ENCODE measurements at regions not wholly inside any gene's neighbourhood (a gene's known extent, or its start where the extent isn't known, plus 50 kb on each side); places are given as distances from the start of the nearest gene placed in this dataset.

DNA sequence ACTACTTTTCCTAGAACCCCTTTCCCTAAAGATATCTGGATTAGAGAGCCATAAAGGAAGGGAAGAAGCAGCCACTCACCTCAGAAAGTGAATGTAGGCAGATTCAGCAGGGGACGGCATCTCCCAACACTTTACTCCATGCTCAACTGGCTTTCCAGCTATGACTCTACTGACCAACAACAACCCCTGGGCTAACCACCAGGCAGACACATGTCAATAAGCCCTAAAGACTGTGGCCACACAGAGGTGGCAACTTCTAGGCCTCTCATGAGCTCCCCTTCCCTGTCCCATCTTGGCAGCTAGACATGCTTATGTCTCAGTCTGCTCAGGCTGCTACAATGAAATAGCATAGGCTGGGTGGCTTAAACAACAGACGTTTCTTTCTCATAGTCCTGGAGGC lies 214.0 kb upstream of the ZP4 start:
- H3K4me3 ChIP-seq (ENCODE audit: low read depth in 1 of 3, low read length in 3 of 3), result no peak overlapping the region
- H3K36me3 ChIP-seq (ENCODE audit: control insufficient read depth in 4 of 4, insufficient read depth in 3 of 4, low read depth in 1 of 4, low read length in 3 of 4), result no peaks in the 10 kb centered on the region
- H3K4me1 ChIP-seq (ENCODE audit: control insufficient read depth in 4 of 4, insufficient read depth in 4 of 4, low read length in 3 of 4), result no peaks in the 10 kb centered on the region
- H3K9ac ChIP-seq (ENCODE audit: low read depth in 1 of 2, low read length in 2 of 2), result no peak overlapping the region
- peaks cover 0 to 1% (median 0%) of the 10 kb centered on the region in 4 donors for H3K9me3 ChIP-seq (ENCODE audit: control insufficient read depth in 4 of 4, low read length in 3 of 4)
- WGBS, result 48% methylated on average over 2 of the region's 2 CpGs
- no peak for DNase-seq (ENCODE audit: low spot score)
- no peaks in the 10 kb centered on the region for H3K27me3 ChIP-seq (ENCODE audit: control insufficient read depth in 4 of 4, insufficient read depth in 4 of 4, low read length in 3 of 4)
- H3K27ac ChIP-seq (ENCODE audit: low read depth in 1 of 2, low read length in 2 of 2), result no peak overlapping the region
- TF ChIP-seq, protein P1, sequence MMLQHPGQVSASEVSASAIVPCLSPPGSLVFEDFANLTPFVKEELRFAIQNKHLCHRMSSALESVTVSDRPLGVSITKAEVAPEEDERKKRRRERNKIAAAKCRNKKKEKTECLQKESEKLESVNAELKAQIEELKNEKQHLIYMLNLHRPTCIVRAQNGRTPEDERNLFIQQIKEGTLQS (IDR thresholded peaks at IDR 0.05), result no peak
- TF ChIP-seq FOXA1 (IDR thresholded peaks at IDR 0.05), result no peak

DNA sequence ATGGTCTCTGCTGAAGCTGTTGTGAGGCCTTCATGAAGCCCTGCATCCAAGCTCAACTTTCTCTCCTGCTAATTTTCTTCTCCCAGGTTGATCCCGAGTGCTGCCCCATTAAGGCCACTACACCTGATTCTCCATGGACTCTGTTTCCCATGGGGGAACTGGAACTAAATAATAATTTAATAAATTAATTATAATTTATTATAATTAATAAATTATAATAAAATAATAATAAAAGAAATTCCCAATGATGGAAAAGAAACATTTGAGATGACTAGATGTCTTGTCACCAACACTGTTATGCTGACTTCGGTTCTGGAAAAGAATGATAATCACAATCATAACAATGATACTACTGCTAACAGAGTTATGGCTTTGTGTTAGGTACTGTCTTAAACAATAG lies 211.2 kb upstream of the ZP4 start:
- TF ChIP-seq, protein P2, sequence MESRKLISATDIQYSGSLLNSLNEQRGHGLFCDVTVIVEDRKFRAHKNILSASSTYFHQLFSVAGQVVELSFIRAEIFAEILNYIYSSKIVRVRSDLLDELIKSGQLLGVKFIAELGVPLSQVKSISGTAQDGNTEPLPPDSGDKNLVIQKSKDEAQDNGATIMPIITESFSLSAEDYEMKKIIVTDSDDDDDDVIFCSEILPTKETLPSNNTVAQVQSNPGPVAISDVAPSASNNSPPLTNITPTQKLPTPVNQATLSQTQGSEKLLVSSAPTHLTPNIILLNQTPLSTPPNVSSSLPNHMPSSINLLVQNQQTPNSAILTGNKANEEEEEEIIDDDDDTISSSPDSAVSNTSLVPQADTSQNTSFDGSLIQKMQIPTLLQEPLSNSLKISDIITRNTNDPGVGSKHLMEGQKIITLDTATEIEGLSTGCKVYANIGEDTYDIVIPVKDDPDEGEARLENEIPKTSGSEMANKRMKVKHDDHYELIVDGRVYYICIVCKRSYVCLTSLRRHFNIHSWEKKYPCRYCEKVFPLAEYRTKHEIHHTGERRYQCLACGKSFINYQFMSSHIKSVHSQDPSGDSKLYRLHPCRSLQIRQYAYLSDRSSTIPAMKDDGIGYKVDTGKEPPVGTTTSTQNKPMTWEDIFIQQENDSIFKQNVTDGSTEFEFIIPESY (IDR thresholded peaks at IDR 0.05), result no peak
- TF ChIP-seq TAF1 (conservative IDR thresholded peaks at IDR 0.05) (no peak), RXRA (IDR thresholded peaks at IDR 0.05) (no peak), FOXA1 (IDR thresholded peaks at IDR 0.05) (no peak), NR2F2 (IDR thresholded peaks at IDR 0.05) (no peak), REST (IDR thresholded peaks at IDR 0.05) (no peak), HNF4G (IDR thresholded peaks at IDR 0.05) (no peak), CTCF (IDR thresholded peaks at IDR 0.05; ENCODE audit: low read depth, low read length, missing input control) (no peak), JUND (IDR thresholded peaks at IDR 0.05) (no peak), SP1 (IDR thresholded peaks at IDR 0.05) (no peak), RAD21 (IDR thresholded peaks at IDR 0.05) (no peak), FOXA2 (IDR thresholded peaks at IDR 0.05) (no peak), EGR1 (IDR thresholded peaks at IDR 0.05; ENCODE audit: low read depth in 2 of 2) (no peak)
- TF ChIP-seq, protein P1 (IDR thresholded peaks at IDR 0.05), result no peak
- TF ChIP-seq, protein P3, sequence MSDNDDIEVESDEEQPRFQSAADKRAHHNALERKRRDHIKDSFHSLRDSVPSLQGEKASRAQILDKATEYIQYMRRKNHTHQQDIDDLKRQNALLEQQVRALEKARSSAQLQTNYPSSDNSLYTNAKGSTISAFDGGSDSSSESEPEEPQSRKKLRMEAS (IDR thresholded peaks at IDR 0.05), result no peak
- no peaks in the 10 kb centered on the region for H3K4me1 ChIP-seq (ENCODE audit: control insufficient read depth in 4 of 4, insufficient read depth in 4 of 4, low read length in 3 of 4)
- H3K9ac ChIP-seq (ENCODE audit: low read depth in 1 of 2, low read length in 2 of 2), result no peak overlapping the region
- H3K36me3 ChIP-seq (ENCODE audit: control insufficient read depth in 4 of 4, insufficient read depth in 3 of 4, low read depth in 1 of 4, low read length in 3 of 4), result no peaks in the 10 kb centered on the region
- H3K27me3 ChIP-seq (ENCODE audit: control insufficient read depth in 4 of 4, insufficient read depth in 4 of 4, low read length in 3 of 4), result no peaks in the 10 kb centered on the region
- WGBS, result 88% methylated on average over 2 of the region's 2 CpGs
- H3K27ac ChIP-seq (ENCODE audit: low read depth in 1 of 2, low read length in 2 of 2), result no peak overlapping the region
- no peak overlapping the region for H3K4me3 ChIP-seq (ENCODE audit: low read depth in 1 of 3, low read length in 3 of 3)
- H3K9me3 ChIP-seq (ENCODE audit: control insufficient read depth in 4 of 4, low read length in 3 of 4), result peaks cover 0 to 1% (median 0%) of the 10 kb centered on the region in 4 donors
- DNase-seq (ENCODE audit: low spot score), result no peak
